ENCODE measurements at regions not wholly inside any gene's neighbourhood (a gene's known extent, or its start where the extent isn't known, plus 50 kb on each side); places are given as distances from the start of the nearest gene placed in this dataset.
"Not testable (repeated sequence)": the region's sequence is repeated elsewhere in the genome, so short reads cannot be mapped to it uniquely, and the experiment has no call there.

DNA sequence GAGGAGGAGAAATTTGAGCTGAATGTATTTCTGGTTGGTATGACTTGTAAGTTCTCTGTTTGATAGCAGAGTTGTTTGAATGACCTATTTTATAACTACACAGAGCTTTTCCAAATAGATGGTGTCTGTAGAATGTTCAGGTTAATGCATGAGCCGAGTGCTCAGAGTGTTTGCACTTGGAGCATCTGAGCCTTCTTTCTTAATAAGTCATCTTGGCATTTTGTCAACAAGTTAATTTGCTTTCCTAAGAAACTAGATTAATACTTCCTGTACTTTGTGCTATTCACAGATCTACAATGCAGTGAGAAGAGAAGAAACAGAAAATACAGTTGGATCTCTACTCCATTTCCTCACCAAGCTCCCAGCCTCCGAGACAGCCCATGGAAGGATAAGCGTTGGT lies 138.2 kb downstream of the PLCE1 start:
- no peak for DNase-seq

GRCh38 chr10:94133239-94133638 lies 139.5 kb downstream of the PLCE1 start:
- DNase-seq, result no peak

DNA sequence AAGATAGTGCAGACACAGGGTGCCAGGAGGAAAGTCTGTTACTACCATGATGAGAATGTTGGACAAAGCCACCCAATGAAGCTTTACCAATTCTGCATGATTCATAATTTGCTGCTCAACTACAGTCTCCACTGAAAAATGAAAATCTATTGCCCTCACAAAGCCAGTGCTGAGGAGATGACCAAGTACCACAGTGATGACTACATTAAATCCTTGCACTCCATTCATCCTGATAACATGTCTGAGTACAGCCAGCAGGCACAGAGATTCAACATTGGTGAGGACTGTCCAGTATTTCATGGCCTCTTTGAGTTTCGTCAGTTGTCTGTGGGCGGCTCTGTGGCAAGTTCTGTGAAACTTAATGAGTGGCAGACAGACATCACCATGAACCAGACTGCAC lies 144.0 kb downstream of the PLCE1 start:
- DNase-seq, result no peak

DNA sequence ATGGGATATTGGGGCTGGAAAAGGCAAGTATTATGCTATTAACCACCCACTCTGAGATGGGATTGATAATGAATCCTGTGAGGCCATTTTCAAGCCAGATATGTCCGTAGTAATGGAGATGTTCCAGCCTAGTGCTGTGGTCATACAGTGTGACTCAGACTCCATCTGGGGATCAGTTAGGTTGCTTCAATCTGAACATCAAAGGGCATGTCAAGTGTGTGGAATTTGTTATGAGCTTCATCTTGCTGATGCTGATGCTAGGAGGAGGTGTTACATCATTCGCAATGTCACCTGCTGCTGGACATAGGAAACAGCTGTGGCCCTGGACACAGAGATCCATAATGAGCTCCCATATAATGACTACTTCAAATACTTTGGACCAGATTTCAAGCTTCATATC lies 144.7 kb downstream of the PLCE1 start:
- DNase-seq, result no peak

DNA sequence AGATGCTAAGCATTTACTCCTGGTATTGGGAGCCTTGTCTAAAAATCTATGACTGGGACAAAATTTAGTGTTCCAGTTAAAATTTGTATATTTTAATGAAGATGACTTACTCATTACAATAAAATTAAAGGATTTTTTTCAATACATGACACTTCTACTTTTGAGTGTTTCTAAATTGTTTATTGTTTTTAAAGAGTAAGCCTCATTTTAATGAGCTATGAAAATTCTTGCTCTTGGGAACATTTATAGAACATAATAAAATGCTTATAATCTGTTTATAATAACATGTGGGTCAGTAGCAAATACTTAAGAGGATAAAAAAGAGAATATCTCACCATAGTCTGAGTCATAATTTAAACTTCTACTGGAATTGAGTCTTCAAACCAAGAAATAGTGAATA lies 149.5 kb downstream of the PLCE1 start:
- no peak for DNase-seq

DNA sequence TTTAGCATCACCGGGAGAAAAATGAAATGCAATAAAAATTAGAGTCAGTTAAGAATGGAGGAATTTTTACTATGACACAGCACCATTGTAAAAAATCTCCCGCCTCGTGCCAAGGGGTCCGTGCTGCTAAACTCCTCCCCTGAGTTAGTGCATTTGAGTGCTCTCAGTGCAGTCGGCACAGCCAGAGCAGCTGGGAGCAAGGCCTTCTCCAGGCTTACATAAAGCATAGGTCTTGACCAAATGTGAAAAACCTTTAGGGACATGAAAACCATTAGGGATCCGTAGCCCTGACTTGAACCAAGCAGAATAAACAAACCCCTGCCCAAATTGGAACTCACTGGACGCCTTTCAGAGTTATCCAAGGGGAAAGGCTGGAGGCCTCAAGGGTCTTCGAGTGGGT lies 152.6 kb downstream of the PLCE1 start:
- DNase-seq, result no peak

DNA sequence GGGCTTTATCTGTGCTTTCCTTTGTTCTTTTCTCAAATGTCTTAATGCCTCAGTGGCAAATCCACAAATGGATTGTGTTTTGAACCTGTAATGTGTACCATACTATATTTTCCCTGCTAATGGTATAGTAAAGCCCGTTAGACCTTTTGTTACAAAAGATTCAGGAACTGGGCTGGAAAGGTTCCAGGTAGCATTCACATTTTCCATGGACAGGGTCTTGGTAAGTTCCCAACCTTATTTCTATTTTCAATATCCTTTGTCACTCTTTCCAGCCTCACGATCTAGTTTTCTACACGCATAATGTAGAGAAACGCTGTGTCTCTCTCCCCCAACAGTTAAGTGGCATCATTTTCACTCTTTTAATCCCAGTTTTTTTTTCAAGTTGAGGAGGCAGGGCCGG lies 153.0 kb downstream of the PLCE1 start:
- no peak for DNase-seq

- no peak for DNase-seq
These were observed 156.0 kb downstream of the PLCE1 start for GRCh38 chr10:94149702-94150101.

GRCh38 chr10:94150541-94151184 lies 156.9 kb downstream of the PLCE1 start:
- no peak for DNase-seq

DNA sequence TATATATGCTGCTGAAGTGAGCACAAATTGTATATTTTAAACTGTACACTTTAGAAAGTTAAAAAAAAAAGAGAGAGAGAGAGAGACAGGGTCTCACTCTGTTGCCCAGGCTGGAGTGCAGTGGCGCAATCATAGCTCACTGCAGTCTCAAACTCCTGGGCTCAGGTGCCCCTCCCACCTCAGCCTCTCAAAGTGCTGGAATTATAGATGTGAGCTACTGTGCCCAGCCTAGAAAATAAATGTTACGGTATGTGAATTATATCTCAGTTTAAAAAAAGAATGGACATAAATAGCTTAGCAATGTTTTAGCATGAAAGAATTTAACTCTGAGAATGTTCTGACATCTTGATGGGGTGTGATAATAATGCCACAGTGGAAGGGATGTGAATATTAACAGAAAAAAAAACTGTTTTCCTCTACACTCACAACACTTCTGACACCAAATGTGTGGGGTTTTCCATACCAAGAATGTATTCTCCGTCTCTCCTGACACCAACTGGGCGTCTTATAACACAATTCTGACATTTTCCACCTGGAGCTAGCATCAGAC lies 162.1 kb downstream of the PLCE1 start:
- DNase-seq, result no peak

- DNase-seq, result no peak
These were observed 162.7 kb downstream of the PLCE1 start for GRCh38 chr10:94156453-94156852.

DNA sequence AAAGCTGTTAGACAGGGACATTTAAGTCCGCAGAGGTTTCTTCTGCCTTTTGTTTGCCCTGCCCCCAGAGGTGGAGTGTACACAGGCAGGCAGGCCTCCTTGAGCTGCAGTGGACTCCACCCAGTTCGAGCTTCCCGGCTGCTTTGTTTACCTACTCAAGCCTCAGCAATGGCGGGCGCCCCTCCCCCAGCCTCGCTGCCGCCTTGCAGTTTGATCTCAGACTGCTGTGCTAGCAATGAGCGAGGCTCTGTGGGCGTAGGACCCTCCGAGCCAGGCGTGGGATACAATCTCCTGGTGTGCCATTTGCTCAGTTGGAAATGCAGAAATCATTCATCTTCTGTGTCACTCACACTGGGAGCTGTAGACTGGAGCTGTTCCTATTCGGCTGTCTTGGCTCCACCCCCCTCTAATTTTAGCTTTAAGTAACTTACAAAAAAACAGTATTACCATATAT lies 171.5 kb downstream of the PLCE1 start:
- DNase-seq, result not testable (repeated sequence)

DNA sequence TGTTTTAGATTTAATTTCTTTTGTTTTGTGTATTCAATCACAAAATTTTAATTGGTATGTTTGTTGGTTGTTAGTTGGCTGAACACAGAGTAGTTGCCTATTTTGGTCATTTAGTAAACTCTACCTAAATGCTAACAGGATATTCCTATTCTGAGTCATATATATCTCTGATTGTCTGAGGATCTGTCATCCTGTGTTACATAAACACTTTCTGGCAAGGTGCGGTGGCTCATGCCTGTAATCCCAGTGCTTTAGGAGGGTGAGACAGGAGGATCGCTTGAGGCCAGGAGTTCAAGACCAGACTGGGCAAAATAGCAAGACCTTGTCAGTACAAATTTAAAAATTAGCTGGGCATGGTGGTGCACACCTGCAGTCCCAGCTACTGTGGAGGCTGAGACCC lies 178.6 kb downstream of the PLCE1 start:
- no peak for DNase-seq

DNA sequence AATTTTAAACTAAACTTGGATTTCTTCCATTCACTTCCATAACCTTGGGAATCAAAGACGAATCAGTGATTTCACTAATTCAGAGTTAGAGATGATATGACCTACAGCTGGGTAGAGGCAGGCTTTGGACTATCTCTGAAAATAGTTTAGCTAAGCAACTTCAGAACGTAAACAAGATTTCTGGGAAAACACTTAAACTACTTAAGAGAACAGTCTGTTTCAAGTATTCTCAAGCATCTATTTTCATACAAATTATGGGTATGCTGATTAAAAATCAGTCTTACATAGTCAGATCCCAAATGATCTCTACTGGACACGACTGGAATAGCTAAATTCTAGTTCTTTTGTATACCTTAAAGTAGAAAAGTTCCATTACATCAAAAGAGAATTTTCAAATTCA lies 179.9 kb downstream of the PLCE1 start:
- no peak for DNase-seq

GRCh38 chr10:94174838-94175237 lies 181.1 kb downstream of the PLCE1 start:
- no peak for DNase-seq

GRCh38 chr10:94178475-94179253 lies 184.1 kb downstream of the NOC3L start:
- no peak for DNase-seq

- no peak for DNase-seq
These were observed 182.2 kb downstream of the NOC3L start for GRCh38 chr10:94180576-94180975.

DNA sequence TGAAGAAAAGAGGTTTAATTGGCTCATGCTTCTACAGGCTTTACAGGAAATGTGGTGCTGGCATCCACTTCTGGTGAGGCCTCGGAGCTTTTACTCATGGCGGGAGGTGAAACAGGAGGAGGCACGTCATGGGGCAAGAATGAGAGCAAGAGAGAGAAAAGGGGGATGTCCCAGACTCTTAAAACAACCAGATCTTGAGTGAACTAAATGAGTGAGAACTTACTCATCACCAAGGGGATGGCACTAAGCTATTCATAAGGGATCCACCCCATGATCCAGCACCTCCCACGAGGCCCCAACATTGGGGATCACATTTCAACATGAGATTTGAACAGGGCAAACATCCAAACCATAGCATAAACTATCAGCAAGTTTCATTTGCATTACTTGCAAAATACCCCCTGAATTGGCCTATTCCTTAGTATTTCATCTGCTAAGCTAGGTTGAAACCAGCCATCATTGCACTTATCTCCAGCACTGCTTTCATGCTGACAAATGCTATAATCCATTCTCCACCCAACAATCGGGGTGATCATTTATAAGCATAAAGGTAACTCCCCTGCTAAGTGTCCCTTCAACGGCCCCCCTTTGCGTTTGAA lies 179.0 kb downstream of the NOC3L start:
- no peak for DNase-seq

- no peak for DNase-seq
These were observed 176.0 kb downstream of the NOC3L start for GRCh38 chr10:94186722-94187121.

GRCh38 chr10:94192333-94192732 lies 170.4 kb downstream of the NOC3L start:
- DNase-seq, result no peak

DNA sequence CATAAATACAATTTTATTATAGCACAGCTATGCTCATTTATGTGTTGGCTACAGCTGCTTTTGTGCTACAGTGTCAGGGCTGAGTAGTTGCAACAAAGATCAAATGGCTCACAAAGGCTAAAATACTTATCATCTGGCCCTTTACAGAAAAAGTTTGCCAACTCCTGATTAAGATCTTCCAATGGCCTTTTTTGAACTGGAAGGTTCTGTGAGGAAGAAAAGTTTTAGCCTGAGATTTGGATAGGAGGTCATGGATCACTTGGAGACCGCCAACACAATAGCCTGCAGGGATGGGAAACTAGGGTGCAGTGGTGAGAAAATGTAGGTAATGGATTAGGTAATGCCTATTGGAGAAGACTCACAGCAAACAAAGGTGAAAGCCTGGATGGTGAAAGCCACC lies 169.8 kb downstream of the NOC3L start:
- DNase-seq, result no peak

- DNase-seq, result no peak
These were observed 169.2 kb downstream of the NOC3L start for GRCh38 chr10:94193466-94193924.

DNA sequence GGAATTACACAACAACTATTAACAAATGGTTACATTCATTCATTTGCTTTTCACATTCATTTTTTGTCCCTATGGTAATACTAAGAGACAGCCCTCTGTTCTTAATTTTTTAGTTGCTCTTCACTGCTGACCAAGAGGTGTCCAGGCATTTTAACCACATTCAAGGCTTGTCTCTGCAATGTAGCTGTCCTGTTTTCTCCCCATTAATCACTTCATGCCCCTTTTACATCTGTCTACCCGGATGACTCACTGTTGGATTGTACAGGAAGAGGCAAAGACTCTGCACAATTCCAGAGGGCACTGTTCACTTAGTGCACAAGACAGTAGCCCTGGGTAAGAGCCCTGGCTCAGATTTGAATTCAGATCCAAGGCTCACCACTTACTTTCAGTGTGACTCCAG lies 168.5 kb downstream of the NOC3L start:
- no peak for DNase-seq

DNA sequence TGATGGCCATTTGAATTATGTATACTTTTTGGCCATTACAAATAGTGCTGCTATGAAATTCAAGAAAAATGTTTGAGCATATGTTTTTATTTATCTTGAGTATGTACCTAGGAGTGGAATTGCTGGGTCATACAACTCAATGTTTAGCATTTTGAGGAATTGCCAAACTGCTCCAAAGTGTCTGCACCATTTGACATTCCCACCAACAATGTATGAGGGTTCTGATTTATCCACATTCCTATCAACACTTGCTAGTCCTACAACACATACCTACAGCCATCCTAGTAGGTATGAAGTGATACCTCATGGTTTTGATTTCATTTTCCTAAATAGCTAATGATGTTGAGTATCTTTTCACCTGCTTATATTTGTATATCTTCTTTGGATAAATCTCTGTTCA lies 165.5 kb downstream of the NOC3L start:
- no peak for DNase-seq

Measured in inflammatory macrophage treated with lipopolysaccharide for 4 hours (primary cell).